GM18868 (cell line): ENCODE measurements at regions not wholly inside any gene's neighbourhood (a gene's known extent, or its start where the extent isn't known, plus 50 kb on each side); places are given as distances from the start of the nearest gene placed in this dataset.

Source experiments
- ATAC-seq: cut with Tn5 transposase; IDR thresholded peaks from one replicate; pipeline ENCODE4 v1.9.1; 2021; ENCODE audit warnings: mild to moderate bottlenecking, moderate library complexity; ENCODE audit not compliant: unreplicated experiment

DNA sequence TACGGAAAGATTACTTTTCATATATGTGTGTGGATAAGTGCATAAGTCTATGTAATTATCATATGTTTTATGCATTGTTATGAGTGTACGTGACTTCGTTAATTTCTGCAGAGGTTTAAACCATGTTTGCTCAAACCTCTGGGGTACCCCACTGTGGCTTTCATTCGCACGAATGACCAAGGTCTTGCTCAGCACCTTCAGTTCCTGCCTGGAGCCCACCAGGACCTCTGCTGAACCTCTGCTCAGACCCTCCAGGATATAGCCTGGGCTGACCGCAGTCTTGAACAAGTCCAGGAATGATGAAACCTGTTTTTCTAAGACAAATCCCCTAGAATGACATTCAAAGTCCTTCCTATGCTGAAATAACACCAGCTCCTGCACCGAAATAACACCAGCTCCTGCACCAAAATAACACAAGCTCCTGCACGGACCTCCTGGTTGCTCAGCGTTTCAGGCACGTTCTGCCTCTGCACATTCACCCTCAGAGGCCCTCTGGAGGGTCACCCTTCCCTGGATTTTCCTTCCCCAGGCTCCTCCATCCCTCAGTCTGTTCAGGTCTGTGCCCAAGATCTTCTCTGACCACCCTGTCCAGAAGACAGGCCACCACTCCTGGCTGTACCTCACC, 99.7 kb upstream of the BOD1 start:
- no peak for ATAC-seq

DNA sequence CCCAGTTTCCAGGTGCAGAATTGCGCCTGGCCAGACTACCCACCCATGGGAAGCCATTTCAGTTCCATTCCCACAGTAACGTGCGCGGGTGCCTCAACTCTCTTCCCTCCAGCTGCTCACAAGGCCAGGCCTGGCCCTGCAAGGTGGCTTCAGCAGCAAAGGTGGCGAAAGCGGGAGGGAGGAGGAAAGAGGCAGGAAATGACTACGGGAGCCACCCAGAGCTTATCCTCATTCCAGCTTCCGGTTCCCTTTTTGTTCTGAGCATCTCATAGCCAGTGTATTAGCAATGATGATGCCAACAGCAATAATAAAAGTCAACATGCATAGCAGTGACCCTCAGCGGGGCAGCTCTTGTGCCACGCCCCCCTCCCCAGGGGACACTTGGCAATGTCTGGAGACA, 101.5 kb upstream of the BOD1 start:
- no peak for ATAC-seq

DNA sequence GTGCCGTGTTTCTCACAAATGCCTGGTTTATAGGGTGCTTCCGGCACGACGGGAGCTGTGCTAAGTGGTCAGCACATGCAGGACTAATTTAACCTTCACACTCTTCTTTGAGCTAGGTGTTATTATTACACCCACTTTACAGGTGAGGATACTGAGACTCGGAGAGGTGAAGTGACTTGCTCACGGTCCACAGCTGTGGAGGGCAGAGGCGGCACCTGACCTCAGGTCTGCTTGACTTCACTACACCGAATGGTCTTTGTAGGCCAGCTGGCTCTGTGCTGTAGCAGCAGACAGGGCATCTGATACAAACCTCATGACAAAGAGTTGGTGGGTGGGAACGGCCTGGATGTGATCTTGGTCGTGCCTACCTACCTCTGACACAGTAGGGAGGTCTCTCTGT, 102.0 kb upstream of the BOD1 start:
- no peak for ATAC-seq

DNA sequence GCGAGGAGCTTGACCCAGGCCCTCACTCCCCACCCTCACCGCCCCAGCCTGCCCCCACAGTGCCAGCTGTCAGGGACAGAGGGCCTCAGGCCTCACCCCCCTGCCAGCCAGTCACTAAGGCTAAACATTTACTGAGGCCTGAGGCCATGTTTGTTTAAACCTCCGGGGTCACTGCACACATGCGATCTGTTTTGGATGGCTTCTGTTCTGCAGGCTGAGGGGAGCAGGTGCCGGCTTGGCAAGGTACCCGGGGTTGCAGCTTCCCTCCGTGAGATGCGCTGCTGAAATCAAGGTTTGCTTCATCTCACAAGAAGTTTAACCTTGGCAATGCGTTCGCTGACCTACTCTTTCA, 103.3 kb upstream of the BOD1 start:
- ATAC-seq: no peak

DNA sequence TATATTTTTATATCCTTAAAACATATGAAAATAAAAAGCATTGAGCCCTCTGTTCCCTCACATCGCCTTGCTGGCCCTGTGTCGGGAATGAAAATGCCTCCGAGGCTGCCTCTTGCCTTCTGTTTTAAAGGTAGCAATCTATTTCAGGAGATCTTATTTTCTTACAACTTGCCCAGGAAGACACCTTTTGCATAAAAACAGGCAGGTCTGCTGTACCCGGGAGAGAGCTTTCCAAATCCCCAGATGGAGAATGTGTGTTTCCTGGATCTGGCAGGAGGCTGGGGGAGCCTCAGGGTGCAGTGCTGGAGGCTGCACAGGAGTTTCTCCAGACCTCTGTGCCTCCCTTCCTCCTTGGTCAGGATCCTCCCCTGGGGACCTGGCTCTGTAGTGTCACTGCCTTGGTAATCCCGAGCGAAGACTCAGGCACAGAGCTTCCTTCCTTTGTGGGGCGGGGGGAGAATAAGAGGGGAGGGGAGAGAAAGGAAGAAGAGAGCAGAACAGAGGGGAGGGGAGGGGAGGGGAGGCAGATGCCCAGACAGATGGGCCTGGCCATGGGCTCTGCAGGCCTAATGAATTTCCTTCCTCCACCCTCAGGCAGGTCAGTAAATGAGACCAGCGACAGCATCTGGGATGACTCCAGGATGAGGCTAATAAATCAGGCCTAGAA, 104.0 kb upstream of the BOD1 start:
- ATAC-seq: no peak

DNA sequence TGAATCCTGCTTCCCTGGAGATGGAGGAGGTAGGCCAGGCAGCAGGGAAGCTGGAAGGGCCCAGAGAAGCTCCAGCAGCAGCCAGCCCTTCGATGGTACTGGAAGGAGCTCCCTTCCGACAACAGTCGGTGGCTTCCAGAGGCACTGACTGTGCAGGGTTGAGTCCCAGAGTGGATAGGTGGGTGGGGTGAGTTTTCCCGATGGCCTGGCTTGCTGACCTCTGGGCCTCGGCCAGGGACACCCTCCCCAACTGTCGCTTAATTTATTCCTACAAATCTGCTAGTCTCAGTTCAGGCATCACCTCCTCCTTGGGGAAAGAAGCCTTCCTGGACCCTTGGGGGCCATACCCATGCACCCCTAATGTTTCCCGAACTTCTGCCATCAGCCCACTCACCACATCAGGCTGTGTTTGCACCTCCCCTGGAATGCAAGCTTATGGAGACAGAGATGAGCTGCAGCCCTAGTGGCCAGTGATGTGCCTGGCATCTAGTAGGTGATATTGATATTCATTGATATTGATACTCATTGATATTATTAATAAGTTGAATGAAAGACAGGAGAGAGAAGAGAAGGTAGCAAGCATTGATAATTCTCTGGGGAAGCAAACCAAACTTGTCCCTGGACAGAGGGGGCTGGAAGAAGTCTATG, 104.6 kb upstream of the BOD1 start:
- ATAC-seq: no peak

DNA sequence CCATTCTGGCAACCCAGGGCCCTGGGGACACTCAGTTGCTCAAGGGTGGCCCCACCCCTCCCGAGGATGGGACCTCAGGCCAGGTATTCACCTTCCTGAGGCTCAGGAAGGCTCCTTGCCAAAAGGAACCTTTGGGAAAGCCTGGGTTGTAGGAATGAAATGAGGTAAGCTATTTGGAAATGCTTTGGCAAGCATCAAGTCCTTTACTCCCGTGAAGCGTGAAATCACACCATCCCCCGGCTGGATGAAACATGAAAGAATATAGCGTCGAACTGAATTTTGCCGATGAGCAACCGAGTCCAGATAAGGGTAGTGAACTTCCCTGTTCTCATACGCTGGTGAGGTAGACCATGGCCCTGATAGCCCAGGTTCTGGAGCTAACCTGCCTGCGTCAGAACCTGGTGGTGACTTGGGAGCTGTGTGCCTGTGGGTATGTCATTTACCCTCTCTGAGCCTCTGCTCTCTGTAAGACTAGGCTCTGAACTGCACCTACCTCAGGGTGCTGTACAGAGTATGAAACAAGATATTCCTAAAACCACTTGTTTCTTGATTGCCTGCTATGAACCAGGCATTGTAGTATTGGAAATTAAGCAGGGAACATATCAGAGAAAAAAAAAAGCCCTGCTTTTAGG, 105.3 kb upstream of the BOD1 start:
- no peak for ATAC-seq

DNA sequence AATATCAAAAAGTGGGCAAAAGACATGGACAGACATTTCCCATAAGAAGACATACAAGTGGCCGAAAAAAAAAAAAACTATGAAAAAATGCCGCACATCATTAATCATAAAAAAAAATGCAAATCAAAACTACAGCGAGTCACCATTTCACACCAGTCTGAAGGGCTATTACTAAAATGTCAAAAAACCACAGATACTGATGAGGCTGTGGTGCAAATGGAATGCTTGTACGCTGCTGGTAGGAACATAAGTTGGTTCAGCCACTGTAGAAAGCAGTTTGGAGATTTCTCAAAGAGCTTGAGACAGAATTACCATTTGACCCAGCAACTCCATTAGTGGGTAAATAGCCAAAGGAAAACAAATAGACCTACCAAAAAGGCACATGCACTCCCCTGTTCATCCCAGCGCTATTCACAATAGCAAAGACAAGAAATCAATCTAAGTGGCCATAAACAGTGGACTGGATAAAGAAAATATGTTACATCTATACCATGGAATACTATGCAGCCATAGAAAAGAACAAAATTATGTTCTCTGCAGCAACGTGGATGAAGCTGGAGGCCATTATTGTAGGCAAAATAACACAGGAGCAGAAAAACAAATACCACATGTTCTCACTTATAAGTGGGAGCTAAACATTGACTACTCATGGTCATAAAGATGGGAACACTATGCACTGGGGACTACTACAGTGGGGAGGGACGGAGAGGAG, 110.6 kb upstream of the BOD1 start:
- no peak for ATAC-seq

DNA sequence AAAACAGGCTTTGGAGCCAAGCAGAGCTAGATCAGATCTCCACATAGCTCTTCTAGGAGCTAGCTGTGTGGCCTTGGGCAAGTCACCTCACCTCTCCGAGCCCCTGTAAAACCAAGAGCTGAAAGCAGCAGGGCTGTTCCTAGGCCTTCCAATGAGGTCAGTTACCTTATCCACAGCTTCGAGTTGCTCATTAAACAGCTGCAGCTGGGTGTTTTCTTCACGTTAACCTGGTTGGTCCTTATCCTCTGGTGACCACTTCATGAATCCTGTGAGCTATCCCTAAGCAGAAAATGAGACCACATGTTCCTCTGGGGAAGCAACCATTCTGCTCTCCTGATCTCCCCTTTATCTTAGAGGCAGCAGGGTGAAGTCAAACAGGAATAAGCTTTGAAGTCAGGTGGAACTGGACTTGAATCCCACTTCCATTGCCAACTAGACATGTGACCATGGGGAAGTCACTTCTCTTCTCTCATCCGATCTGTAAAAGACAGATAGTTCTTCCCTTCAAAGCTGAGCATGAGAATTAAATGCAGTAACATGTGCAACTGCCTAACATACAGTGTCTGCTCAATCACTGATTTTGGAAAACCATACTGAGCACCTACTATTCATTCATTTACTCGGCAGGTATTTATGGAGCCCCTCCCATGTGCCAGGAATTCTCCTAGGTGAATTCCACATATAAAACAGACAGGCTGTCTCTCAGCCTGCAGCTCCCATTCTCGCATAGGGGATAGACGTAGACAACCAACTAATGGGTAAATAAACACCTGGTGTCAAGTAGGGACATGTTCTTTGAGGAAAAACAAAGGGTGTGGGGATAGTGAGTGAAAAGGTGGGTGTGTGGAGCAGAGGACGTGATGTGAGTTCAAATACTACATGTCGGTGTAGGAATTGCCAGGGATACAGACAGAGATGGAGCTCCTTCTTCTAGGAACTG, 111.7 kb upstream of the BOD1 start:
- no peak for ATAC-seq

DNA sequence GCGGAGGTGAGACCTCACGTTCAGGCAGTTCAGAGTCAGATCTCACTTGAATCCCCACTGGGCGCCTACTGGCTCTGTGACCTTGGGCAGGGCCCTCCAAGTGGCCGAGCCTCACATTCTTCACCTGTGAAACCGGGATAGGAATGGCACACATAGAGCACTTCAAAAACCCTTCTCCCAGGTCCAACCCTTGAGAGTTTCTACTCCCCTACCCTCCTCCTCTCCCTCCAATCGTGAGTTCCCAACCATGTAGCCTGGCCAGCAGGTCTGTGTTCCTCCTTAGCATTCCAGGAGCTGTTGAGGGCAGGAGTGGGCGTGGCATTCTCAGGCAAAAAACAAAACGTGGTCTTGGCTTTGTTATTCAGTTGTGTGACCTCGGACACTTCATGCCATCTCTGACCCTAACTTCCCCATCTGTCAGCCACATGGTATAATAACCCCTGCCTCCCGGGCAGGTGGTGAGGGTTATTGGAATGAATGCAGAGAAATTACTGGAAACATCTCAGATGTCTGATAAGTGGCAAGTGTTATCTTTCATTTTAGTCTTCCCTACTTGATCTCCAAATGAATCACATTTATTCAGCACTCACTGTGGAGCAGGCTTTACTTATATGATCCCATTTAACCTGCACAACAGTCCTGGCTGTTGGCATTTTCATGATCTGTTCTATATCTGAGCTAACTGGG, 112.8 kb upstream of the BOD1 start:
- ATAC-seq: no peak

DNA sequence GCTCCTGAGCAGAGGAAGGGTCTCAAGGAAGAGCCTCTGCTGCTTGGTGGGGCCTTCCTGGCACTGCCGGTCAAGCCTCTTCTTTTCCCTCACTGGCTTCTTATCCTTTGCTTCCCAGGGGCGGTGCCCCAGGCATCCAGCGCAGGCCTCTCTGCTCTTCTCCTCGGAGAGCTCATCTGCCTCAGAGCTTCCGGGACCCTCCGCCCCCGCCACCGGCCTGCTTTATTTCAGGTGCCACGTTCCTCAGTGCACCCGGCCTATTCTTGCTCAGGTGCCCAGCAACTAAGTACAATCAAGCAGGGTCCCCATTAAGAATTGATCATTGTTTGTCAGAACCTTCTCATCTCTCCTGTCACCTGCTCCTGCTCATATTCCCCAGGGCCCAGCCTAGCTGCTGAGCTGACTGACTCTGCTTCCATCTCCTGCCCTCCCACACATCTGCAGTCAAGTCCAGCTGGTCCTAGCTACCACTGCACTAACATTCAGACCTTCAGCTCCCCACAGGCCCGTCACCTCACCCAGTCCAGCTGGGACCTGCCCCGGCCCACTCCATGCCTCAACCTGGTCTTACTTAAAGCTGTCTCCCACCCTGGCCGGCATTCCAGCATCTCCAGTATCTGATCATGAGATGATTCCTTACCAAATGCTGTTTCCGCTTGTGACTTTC, 114.3 kb upstream of the BOD1 start:
- no peak for ATAC-seq

DNA sequence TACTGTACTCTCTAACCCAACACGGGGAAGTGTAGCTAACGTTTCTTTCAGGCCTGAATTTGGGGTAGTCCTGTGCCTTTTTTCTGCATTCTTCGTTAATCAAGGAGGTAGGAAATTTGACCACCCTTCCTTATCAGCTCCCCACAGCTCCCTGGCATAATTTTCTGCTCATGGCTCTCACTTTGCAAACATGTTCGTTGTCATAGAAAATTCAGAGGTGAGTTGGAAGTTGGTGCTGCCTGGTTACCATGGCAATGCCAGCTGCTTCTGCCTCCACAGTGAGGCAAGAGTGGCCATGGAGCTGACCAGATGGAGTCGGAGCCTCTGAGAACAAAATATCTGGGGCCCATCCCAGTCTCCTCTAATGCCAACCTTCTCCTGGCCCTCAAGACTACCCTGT, 116.6 kb upstream of the BOD1 start:
- ATAC-seq: no peak

DNA sequence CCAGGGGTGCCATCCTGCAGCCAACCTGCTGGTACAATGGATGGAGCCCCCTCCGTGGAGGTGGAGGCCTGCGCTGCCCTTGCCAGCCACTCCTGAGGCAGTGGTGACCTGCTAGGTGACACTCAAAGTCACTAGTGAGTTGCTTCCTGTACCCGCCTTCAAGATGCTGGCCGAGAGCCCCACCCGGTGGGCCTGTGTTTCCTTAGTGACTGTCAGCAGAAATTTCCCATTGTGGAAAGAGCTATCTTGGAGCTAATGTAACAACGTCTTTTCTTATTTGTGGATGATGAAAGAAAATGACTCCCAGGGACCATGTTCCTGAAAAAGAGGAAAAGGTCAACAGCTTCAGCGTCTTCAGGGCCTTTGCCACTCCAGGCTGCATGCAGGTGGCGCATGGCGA, 117.0 kb upstream of the BOD1 start:
- ATAC-seq: no peak

DNA sequence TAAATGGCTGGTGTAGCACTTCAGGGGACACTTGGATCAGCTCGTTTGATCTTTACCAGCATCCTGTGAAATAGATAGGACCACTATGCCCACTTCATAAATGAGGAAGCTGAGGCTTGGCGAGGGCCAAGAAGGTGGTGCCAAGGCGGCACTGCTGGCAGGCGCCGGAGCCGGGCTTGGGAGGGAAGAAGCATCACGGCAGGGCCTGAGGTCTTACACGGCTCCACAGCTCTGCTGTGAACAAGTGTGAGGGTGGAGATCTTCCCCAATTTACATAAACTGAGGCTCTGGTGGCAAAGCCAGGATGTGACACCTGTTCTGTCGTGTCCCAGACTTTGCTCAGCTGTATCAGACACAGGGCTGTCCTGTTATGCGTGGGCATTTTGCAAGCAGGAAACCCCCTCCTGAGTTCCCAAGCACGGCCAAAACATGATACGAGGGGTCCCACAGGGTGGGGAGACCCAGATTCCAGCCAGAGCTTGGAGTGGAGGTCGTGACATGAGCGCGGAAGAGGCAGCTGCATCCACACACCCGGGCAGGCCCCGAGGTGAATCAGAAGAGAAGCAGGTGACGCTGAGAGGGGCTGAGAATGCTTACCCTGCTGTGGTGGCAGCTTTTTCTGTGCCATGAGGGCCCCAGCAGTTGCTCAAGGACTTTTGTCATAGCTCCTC, 117.5 kb upstream of the BOD1 start:
- ATAC-seq: no peak

DNA sequence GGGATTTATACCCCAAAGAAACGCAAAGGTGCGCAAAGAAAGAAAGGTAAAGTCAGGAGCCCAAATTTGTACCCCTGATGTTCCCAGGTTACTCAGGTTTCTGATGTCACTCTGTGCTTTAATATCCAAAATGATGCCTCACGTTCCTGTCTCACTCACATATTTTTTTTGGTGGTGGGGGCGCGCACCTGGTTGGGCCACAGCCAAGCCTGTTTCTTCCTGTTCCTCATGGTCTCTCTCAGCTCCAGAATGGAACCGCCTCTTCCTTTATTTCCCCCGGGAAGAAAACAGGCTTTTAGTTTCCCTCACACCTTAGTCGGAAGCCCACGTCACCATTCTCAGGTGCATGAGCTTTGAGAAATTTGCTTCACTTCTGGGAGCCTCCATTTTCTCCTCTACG, 118.3 kb upstream of the BOD1 start:
- no peak for ATAC-seq

DNA sequence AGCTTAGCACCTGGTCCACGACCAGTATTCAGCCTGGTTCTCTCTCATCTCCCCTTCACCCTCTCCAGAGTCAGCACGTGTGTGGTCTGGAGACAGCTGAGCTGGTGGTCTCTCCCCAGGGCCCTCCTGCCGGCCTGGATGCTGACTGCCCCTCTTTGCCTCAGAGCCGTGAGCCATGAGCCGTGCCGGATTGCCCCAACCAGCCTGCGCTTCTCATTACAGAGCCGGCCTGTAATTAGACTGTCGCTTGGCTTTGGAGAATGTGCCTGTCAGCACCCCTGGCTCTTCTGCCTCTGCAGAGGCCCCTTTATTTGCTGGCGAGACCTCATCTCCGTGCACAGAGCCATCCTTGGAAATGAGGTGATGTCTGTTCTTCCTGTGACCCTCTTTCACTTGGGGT, 118.7 kb upstream of the BOD1 start:
- ATAC-seq: no peak

DNA sequence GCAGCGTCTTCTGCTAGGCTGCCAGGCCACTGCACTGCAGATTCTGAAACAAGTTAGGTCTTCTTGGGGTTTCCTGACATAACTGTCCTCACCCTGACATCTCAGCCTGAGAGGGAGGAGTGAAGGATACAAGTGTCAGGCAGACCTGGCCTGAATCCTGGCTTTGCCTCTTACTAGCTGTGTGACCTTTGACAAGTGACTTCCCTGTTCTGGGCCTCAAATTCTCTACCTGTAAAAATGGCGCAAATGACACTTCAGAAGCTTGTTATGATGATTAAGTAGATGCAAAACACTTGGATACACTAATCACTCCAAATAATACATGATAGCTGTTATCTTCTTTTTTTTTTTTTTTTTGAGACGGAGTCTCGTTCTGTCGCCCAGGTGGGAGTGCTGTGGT, 119.2 kb upstream of the BOD1 start:
- ATAC-seq: no peak

DNA sequence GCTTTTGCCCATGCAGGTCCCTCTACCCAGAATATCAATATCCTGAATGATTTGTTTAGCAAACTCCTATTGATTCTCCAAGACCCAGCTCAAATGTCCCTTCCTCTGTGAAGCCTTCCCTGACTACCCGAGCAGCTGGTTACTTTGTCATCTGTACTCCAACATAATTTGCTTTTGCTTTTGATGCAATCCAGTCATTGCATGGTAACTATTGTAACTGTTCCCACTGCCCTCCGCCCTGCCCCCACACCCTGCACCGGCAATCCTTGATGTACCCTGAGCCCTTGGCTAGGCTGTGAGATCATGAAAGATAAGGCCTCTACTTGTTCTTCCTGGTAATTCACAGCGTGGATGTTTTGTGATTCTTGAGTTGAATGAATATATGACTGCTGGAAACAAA, 119.9 kb upstream of the BOD1 start:
- ATAC-seq: no peak

DNA sequence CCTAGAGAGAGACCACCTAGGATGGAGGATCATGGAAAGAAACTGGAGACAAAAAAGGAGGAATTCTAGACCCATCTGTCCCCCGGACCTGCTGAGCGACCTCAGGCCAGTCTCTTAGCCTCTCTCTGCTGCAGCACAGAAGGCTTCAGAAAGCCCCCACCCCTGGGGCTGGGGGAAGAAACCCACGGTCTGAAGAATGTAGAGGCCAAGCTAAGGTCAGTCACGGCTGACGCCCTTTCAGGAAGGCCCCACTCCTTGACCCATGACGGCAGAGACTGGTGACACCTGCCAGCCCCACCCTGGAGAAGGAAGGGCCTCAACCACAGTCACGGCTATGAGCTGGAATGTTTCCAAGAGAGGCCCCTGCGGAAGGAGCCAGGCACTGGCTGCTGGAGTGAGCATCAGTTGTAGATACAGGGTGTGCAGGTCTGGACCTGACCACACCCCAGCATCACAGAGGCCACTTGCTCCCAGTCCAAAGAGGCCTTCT, 120.5 kb upstream of the BOD1 start:
- peak; percentile 63 for ATAC-seq
